Testis (tissue), 2 donors: ENCODE measurements at regions not wholly inside any gene's neighbourhood (a gene's known extent, or its start where the extent isn't known, plus 50 kb on each side); places are given as distances from the start of the nearest gene placed in this dataset.

ENCODE experiments used
- DNase-seq: peaks from one replicate; pipeline ENCODE4 v3.0.0-alpha.2; 2019
- H3K27ac ChIP-seq, 2 donors: fragments of 200-600 bp; sonication (generic); one replicate each; pipeline ENCODE4 v1.5.1; 2019
- H3K27me3 ChIP-seq: fragments of 200-600 bp; sonication (generic); one replicate; pipeline ENCODE4 v1.5.1; 2019
- H3K36me3 ChIP-seq: fragments of 200-600 bp; sonication (generic); one replicate; pipeline ENCODE4 v1.5.1; 2017; ENCODE audit warnings: low read depth; ENCODE audit errors: missing control alignments
- H3K4me1 ChIP-seq: fragments of 200-600 bp; sonication (generic); one replicate; pipeline ENCODE4 v1.5.1; 2019
- H3K4me3 ChIP-seq, 2 donors: fragments of 200-600 bp; sonication (generic); one replicate each; pipeline ENCODE4 v1.5.1; 2017 to 2019
- H3K9me3 ChIP-seq: fragments of 200-600 bp; sonication (generic); one replicate; pipeline ENCODE4 v1.5.1; 2017
- CTCF ChIP-seq, 3 experiments: fragments of 450-650 bp in 2 of 3; fragments of 200-600 bp in 1 of 3; sonication (generic) in 1 of 3; IDR thresholded peaks; one replicate each; pipeline ENCODE4 v1.5.1; 2016 to 2019; ENCODE audit warnings: antibody characterized with exemption in 3 of 3, mild to moderate bottlenecking in 2 of 3, moderate library complexity in 1 of 3
- POLR2A ChIP-seq: fragments of 450-650 bp; IDR thresholded peaks from one replicate; pipeline ENCODE4 v1.6.1; 2017; ENCODE audit warnings: antibody characterized with exemption, mild to moderate bottlenecking, moderate library complexity
- WGBS, 2 donors: methylation state at CpG; one replicate each; pipeline ENCODE4 v1.1.5; 2018; 5-methylcytosine and 5-hydroxymethylcytosine counted together
- intact Hi-C: fragments of 100-400 bp; cut with DNase I; formaldehyde crosslinking; loops from one replicate; pipeline ENCODE4 v1.15.1; 2023; ENCODE audit warnings: low total_unique reads

DNA sequence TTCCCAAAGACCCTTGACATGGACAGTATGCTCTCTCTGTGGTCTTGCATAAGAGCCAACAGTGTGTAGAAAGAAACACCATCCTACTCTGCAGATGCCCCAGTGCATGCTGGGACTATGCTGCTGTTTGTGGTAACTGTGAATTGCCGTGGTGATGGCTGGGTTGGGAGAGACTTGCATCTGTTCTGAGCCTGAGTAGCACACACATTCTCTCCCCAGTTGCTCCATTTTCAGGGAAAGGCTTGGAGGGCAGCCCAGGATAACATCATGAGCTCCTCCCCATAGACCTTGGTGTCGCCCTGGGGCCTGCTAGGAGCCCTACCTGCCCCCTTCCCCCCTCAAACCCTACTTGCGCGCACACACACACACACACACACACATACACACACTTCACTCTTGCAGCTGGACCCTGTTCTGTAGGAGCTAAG is 120.9 kb upstream of the IPO9 start:
- Histone ChIP-seq H3K4me3 (no peak overlapping the region), H3K36me3 (no peaks in the 10 kb centered on the region), H3K27ac (no peak overlapping the region), H3K9me3 (no peaks in the 10 kb centered on the region), H3K27me3 (no peaks in the 10 kb centered on the region), H3K4me1 (peaks cover 23% of the 10 kb centered on the region)
- no peak for TF ChIP-seq POLR2A
- no peak for TF ChIP-seq CTCF (IDR thresholded peaks at IDR 0.05)
- intact Hi-C loops, result loop anchor here (10.0 kb wide), 1 partner anchor 143 kb away; no protein-coding TSS in a partner anchor
- WGBS, 2 donors, result 67 to 85% methylated on average over 1 to 4 of the region's 4 CpGs
- DNase-seq, result no peak

DNA sequence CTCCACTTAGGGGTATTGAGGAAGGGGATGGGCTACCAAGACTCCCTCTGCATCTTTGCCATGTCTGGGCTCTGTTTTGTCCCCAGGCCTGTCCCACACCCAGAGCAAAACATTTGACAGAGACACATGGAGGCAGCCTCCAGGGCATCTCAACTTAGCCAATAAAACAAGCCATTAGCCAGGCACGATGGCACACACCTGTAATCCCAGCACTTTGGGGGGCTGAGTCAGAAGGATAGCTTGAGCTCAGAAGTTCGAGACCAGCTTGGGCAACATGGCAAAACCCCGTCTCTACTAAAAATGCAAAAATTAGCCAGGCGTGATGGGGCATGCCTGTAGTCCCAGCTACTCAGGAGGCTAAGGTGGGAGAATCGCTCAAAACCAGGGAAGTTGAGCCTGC is 120.3 kb upstream of the IPO9 start:
- Histone ChIP-seq H3K27ac (no peak overlapping the region), H3K36me3 (no peaks in the 10 kb centered on the region), H3K27me3 (no peaks in the 10 kb centered on the region), H3K4me3 (no peak overlapping the region), H3K4me1 (peaks cover 21% of the 10 kb centered on the region), H3K9me3 (no peaks in the 10 kb centered on the region)
- DNase-seq, result no peak
- TF ChIP-seq POLR2A, result no peak
- TF ChIP-seq CTCF (IDR thresholded peaks at IDR 0.05), result no peak
- WGBS, 2 donors, result 90 to 95% methylated on average over 5 of the region's 5 CpGs
- intact Hi-C loops, result loop anchor here (10.0 kb wide), 1 partner anchor 144 kb away; no protein-coding TSS in a partner anchor

DNA sequence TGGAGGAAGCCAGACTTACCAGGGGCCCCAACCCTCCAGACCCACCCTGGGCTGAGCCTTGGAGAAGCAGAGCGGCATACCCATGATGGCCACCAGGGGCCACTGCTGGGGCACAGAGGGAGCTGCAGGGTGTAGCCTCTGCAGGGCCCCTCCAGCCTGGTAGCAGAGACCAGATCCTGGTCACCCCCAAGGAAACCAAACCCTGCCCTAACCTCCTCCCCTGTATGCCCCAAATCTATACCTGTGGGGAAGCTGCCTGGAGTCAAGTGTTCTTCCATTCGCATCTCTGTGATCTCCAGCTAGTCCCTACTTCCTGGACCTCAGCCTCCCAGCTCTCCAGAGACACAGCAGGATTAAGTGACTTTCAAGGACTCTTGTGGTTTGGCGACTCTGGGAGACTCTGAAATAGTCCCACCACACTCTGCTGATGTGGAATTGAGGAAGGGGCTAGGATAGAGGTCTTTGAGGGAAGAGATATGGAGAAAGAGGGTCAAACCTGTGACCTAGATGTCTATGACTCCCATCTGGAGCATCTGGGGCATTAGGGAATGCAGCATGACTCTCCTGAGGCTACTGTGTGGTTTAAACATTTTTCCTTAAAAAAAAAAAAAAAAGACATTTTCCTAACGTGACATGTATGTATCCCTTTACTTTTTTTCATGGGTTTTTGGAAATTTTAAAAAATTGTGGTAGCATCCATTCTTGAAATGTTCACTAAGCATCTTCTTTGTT is 119.2 kb upstream of the IPO9 start:
- TF ChIP-seq CTCF (IDR thresholded peaks at IDR 0.05), result peak; percentile 79 to 92 (median 86)
- TF ChIP-seq POLR2A, result no peak
- H3K9me3 ChIP-seq, result no peaks in the 10 kb centered on the region
- whole genome bisulfite sequencing, 2 donors, result 64 to 80% methylated on average over 3 to 4 of the region's 4 CpGs

GRCh38 chr1:201710632-201711597 is 118.0 kb upstream of the IPO9 start:
- Histone ChIP-seq H3K4me3 (no peak overlapping the region), H3K27me3 (no peaks in the 10 kb centered on the region), H3K9me3 (no peaks in the 10 kb centered on the region), H3K27ac (peak overlapping the region in 1 of 2 donors; percentile 11), H3K4me1 (peaks cover 30% of the 10 kb centered on the region), H3K36me3 (no peaks in the 10 kb centered on the region)
- intact Hi-C loops, result no loop called here
- DNase-seq, result no peak
- 78 to 84% methylated on average over 7 to 8 of the region's 8 CpGs for WGBS, 2 donors
- no peak for TF ChIP-seq CTCF (IDR thresholded peaks at IDR 0.05)

More for the DNA sequence above, 119.2 kb upstream of the IPO9 start:
- no peak overlapping the region for H3K27ac ChIP-seq
- H3K36me3 ChIP-seq, result no peaks in the 10 kb centered on the region
- no peak overlapping the region for H3K4me3 ChIP-seq
- peak; percentile 76 for DNase-seq
- intact Hi-C loops, result loop anchor here (10.0 kb wide), 1 partner anchor 145 kb away; no protein-coding TSS in a partner anchor
- no peaks in the 10 kb centered on the region for H3K27me3 ChIP-seq
- peaks cover 24% of the 10 kb centered on the region for H3K4me1 ChIP-seq
